Mammary epithelial cell (primary cell): ENCODE measurements at regions not wholly inside any gene's neighbourhood (a gene's known extent, or its start where the extent isn't known, plus 50 kb on each side); places are given as distances from the start of the nearest gene placed in this dataset.

Experiments
- EZH2 ChIP-seq: IDR thresholded peaks from 2 replicates; pipeline ENCODE4 v1.6.1; 2012; ENCODE audit warnings: low read length, inconsistent platforms, borderline replicate concordance
- TF ChIP-seq, protein P1 (sequence below), 2 donors: IDR thresholded peaks in 1 of 2; conservative IDR thresholded peaks in 1 of 2; 2 replicates each; pipeline ENCODE4 v1.5.1; 2011 to 2012; ENCODE audit warnings: inconsistent platforms in 2 of 2, low read length in 2 of 2, mild to moderate bottlenecking in 2 of 2, control low read depth in 1 of 2, low read depth in 1 of 2; ENCODE audit not compliant: insufficient read depth in 1 of 2; ENCODE audit errors: extremely low read depth in 1 of 2

DNA sequence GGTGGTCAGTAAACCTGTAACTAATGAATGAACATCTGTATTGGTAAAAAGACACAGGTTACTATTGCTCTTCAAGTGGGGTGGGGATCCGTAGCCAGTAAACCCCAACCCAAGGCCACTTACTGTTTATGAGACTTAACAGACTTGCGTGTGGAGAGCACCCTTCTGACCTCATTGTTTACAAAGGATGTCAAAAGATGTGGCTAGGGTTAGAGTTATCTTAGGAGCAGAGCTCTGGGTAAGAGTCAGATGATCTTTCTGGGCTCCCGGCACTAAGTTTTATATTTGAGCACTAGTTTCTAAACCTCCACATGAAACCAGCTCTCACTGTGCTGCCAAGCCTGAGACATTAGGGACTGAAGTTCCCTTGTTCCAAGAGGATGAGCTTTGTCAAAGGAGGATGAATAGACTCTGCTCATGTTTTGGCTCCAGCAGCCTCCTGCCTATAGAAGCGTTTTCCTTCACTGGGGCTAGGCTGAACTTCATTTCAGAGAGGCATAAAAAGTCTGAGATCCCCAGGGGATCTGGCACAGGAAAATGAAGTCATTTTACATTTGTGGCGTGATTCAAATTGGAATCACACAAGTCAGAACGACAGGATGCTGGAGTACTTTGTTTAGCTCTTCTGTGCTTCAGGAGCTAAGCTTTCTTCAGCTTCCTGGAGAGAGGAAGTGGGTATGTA lies 403.1 kb upstream of the TRIB2 start:
- TF ChIP-seq, protein P1, sequence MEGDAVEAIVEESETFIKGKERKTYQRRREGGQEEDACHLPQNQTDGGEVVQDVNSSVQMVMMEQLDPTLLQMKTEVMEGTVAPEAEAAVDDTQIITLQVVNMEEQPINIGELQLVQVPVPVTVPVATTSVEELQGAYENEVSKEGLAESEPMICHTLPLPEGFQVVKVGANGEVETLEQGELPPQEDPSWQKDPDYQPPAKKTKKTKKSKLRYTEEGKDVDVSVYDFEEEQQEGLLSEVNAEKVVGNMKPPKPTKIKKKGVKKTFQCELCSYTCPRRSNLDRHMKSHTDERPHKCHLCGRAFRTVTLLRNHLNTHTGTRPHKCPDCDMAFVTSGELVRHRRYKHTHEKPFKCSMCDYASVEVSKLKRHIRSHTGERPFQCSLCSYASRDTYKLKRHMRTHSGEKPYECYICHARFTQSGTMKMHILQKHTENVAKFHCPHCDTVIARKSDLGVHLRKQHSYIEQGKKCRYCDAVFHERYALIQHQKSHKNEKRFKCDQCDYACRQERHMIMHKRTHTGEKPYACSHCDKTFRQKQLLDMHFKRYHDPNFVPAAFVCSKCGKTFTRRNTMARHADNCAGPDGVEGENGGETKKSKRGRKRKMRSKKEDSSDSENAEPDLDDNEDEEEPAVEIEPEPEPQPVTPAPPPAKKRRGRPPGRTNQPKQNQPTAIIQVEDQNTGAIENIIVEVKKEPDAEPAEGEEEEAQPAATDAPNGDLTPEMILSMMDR (conservative IDR thresholded peaks at IDR 0.05 in 1 of 2, IDR thresholded peaks at IDR 0.05 in 1 of 2; ENCODE audit: extremely low read depth in 1 of 2, insufficient read depth in 1 of 2, low read depth in 1 of 2, low read length in 2 of 2): no peak
- TF ChIP-seq EZH2: no peak
